K562 (cell line): ENCODE measurements at regions not wholly inside any gene's neighbourhood (a gene's known extent, or its start where the extent isn't known, plus 50 kb on each side); places are given as distances from the start of the nearest gene placed in this dataset.

ENCODE experiments used
- BHLHE40 ChIP-seq: IDR thresholded peaks from 2 replicates; pipeline ENCODE4 v1.6.1; 2011; ENCODE audit warnings: low read length, improper control_type of control experiment
- ESRRA ChIP-seq: fragments of 450-650 bp; IDR thresholded peaks from 2 replicates; pipeline ENCODE4 v1.6.1; 2014; ENCODE audit warnings: low read depth, mild to moderate bottlenecking, moderate library complexity, borderline replicate concordance
- GATA2 ChIP-seq: sonication (generic); formaldehyde crosslinking; IDR thresholded peaks from 2 replicates; pipeline ENCODE4 v1.4.0; 2020; ENCODE audit warnings: mild to moderate bottlenecking, missing genetic modification reagents
- MAFK ChIP-seq: IDR thresholded peaks from 2 replicates; pipeline ENCODE4 v1.6.1; 2011; ENCODE audit warnings: low read length, improper control_type of control experiment
- MAZ ChIP-seq, 2 experiments: fragments of 450-650 bp in 1 of 2; sonication (generic) in 1 of 2; formaldehyde crosslinking; IDR thresholded peaks in 1 of 2; conservative IDR thresholded peaks in 1 of 2; 2 replicates each; pipeline versions ENCODE4 v1.4.0 to v1.5.0; 2020; ENCODE audit warnings: mild to moderate bottlenecking in 1 of 2, missing genetic modification reagents in 1 of 2
- POLR2AphosphoS5 ChIP-seq: IDR thresholded peaks from 2 replicates; pipeline ENCODE4 v1.6.1; 2011; ENCODE audit warnings: mild to moderate bottlenecking, low read depth, low read length, moderate library complexity; ENCODE audit not compliant: control insufficient read depth, insufficient read depth
- SMARCB1 ChIP-seq: IDR thresholded peaks from 2 replicates; pipeline ENCODE4 v1.6.1; 2011; ENCODE audit warnings: improper control_type of control experiment, low read depth; ENCODE audit not compliant: insufficient read length
- SP1 ChIP-seq: sonication (generic); formaldehyde crosslinking; IDR thresholded peaks from 2 replicates; pipeline ENCODE4 v1.8.1; 2022; ENCODE audit warnings: mild to moderate bottlenecking, missing genetic modification reagents
- TF ChIP-seq, protein P1 (sequence below), 3 experiments: IDR thresholded peaks in 2 of 3; conservative IDR thresholded peaks in 1 of 3; 2 replicates each; pipeline ENCODE4 v1.5.1; 2011 to 2012; ENCODE audit warnings: low read length in 3 of 3, mild to moderate bottlenecking in 3 of 3, control low read depth in 2 of 3, improper control_type of control experiment in 1 of 3, inconsistent platforms in 1 of 3, low read depth in 1 of 3, mixed read lengths in 1 of 3, moderate library complexity in 1 of 3; ENCODE audit not compliant: insufficient read depth in 2 of 3
- TF ChIP-seq, protein P2 (sequence below), 2 experiments: fragments of 450-650 bp; formaldehyde crosslinking in 1 of 2; IDR thresholded peaks; 2 replicates each; pipeline versions ENCODE4 v1.4.0 to v1.6.1; 2014 to 2020; ENCODE audit warnings: mild to moderate bottlenecking in 2 of 2, borderline replicate concordance in 1 of 2, low read depth in 1 of 2
- TF ChIP-seq, protein P3 (sequence below): sonication (generic); formaldehyde crosslinking; IDR thresholded peaks from 2 replicates; pipeline ENCODE4 v1.8.0; 2022; ENCODE audit warnings: mild to moderate bottlenecking, missing genetic modification reagents

DNA sequence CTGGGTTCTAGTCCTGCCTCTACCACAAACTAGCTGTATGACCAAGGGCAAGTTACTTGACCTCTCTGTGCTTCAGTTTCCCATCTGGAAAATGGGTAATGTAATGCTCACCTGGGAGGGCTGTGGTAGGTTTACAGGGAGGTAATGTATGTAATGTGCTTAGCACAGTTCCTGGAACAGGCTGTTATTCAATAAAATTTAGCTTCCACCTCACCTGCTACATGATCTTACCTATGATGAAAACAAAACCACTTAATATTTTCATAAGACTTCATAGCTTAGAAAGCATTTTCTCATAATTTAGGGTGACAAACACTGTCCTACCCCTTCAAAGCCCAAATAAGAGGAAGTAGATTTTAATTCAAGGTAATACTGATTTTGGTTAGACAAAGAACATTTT is 530.6 kb downstream of the FUT8 start:
- TF ChIP-seq BHLHE40, result no peak
- TF ChIP-seq SMARCB1, result no peak
- TF ChIP-seq, protein P1, sequence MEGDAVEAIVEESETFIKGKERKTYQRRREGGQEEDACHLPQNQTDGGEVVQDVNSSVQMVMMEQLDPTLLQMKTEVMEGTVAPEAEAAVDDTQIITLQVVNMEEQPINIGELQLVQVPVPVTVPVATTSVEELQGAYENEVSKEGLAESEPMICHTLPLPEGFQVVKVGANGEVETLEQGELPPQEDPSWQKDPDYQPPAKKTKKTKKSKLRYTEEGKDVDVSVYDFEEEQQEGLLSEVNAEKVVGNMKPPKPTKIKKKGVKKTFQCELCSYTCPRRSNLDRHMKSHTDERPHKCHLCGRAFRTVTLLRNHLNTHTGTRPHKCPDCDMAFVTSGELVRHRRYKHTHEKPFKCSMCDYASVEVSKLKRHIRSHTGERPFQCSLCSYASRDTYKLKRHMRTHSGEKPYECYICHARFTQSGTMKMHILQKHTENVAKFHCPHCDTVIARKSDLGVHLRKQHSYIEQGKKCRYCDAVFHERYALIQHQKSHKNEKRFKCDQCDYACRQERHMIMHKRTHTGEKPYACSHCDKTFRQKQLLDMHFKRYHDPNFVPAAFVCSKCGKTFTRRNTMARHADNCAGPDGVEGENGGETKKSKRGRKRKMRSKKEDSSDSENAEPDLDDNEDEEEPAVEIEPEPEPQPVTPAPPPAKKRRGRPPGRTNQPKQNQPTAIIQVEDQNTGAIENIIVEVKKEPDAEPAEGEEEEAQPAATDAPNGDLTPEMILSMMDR (IDR thresholded peaks at IDR 0.05 in 2 of 3, conservative IDR thresholded peaks at IDR 0.05 in 1 of 3; ENCODE audit: insufficient read depth in 2 of 3, low read depth in 1 of 3, low read length in 3 of 3), result no peak
- no peak for TF ChIP-seq MAZ (CRISPR knock-in tag; conservative IDR thresholded peaks at IDR 0.05 in 1 of 2, IDR thresholded peaks at IDR 0.05 in 1 of 2)
- TF ChIP-seq ESRRA, result no peak
- TF ChIP-seq, protein P2, sequence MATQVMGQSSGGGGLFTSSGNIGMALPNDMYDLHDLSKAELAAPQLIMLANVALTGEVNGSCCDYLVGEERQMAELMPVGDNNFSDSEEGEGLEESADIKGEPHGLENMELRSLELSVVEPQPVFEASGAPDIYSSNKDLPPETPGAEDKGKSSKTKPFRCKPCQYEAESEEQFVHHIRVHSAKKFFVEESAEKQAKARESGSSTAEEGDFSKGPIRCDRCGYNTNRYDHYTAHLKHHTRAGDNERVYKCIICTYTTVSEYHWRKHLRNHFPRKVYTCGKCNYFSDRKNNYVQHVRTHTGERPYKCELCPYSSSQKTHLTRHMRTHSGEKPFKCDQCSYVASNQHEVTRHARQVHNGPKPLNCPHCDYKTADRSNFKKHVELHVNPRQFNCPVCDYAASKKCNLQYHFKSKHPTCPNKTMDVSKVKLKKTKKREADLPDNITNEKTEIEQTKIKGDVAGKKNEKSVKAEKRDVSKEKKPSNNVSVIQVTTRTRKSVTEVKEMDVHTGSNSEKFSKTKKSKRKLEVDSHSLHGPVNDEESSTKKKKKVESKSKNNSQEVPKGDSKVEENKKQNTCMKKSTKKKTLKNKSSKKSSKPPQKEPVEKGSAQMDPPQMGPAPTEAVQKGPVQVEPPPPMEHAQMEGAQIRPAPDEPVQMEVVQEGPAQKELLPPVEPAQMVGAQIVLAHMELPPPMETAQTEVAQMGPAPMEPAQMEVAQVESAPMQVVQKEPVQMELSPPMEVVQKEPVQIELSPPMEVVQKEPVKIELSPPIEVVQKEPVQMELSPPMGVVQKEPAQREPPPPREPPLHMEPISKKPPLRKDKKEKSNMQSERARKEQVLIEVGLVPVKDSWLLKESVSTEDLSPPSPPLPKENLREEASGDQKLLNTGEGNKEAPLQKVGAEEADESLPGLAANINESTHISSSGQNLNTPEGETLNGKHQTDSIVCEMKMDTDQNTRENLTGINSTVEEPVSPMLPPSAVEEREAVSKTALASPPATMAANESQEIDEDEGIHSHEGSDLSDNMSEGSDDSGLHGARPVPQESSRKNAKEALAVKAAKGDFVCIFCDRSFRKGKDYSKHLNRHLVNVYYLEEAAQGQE (IDR thresholded peaks at IDR 0.05; ENCODE audit: borderline replicate concordance), result no peak
- TF ChIP-seq, protein P2 (CRISPR knock-in tag; IDR thresholded peaks at IDR 0.05; ENCODE audit: low read depth), result no peak
- TF ChIP-seq, protein P3, sequence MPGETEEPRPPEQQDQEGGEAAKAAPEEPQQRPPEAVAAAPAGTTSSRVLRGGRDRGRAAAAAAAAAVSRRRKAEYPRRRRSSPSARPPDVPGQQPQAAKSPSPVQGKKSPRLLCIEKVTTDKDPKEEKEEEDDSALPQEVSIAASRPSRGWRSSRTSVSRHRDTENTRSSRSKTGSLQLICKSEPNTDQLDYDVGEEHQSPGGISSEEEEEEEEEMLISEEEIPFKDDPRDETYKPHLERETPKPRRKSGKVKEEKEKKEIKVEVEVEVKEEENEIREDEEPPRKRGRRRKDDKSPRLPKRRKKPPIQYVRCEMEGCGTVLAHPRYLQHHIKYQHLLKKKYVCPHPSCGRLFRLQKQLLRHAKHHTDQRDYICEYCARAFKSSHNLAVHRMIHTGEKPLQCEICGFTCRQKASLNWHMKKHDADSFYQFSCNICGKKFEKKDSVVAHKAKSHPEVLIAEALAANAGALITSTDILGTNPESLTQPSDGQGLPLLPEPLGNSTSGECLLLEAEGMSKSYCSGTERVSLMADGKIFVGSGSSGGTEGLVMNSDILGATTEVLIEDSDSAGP (CRISPR knock-in tag), result no peak
- TF ChIP-seq POLR2AphosphoS5, result no peak
- no peak for TF ChIP-seq SP1
- no peak for TF ChIP-seq GATA2 (CRISPR knock-in tag)
- no peak for TF ChIP-seq MAFK
